HUDEP-2 (cell line): ENCODE measurements at regions not wholly inside any gene's neighbourhood (a gene's known extent, or its start where the extent isn't known, plus 50 kb on each side); places are given as distances from the start of the nearest gene placed in this dataset.
"Not testable (repeated sequence)": the region's sequence is repeated elsewhere in the genome, so short reads cannot be mapped to it uniquely, and the experiment has no call there.

Experiments
- DNase-seq, 76 experiments: peaks; one replicate each; lab custom pipeline; 2025; ENCODE audit not compliant: unreplicated experiment in 76 of 76; lab: John Stamatoyannopoulos, UW

GRCh38 chr3:176275538-176275937 is 921.7 kb downstream of the TBL1XR1 start:
- no peak for DNase-seq

- no peak for DNase-seq
Observed at GRCh38 chr3:176275113-176275512, 922.2 kb downstream of the TBL1XR1 start.

- peak in 3 of 76 experiments; percentile 2 to 36 (median 3) for DNase-seq
Observed at GRCh38 chr3:176274161-176274560, 923.1 kb downstream of the TBL1XR1 start.

- no peak for DNase-seq
Observed at GRCh38 chr3:176262071-176262470, 935.2 kb downstream of the TBL1XR1 start.

GRCh38 chr3:176247191-176247590 is 950.1 kb downstream of the TBL1XR1 start:
- DNase-seq, result no peak

GRCh38 chr3:176219970-176220369 is 977.3 kb downstream of the TBL1XR1 start:
- no peak for DNase-seq

- DNase-seq, result no peak
Observed at GRCh38 chr3:176214758-176215157, 982.5 kb downstream of the TBL1XR1 start.

GRCh38 chr3:176213314-176213713 is 984.0 kb downstream of the TBL1XR1 start:
- not testable (repeated sequence) for DNase-seq

GRCh38 chr3:176208915-176209314 is 988.4 kb downstream of the TBL1XR1 start:
- no peak for DNase-seq

- no peak for DNase-seq
Observed at GRCh38 chr3:176208283-176208682, 989.0 kb downstream of the TBL1XR1 start.

- no peak for DNase-seq
Observed at GRCh38 chr3:176206809-176207208, 990.5 kb downstream of the TBL1XR1 start.

GRCh38 chr3:176202652-176203051 is 994.6 kb downstream of the TBL1XR1 start:
- DNase-seq, result no peak

GRCh38 chr3:176193032-176193730 is 1004.1 kb downstream of the TBL1XR1 start:
- no peak for DNase-seq

- no peak for DNase-seq
Observed at GRCh38 chr3:176190755-176191154, 1006.5 kb downstream of the TBL1XR1 start.

- no peak for DNase-seq
Observed at GRCh38 chr3:176183181-176183580, 1014.1 kb downstream of the TBL1XR1 start.

GRCh38 chr3:176174060-176174459 is 1023.2 kb downstream of the TBL1XR1 start:
- no peak for DNase-seq

GRCh38 chr3:176172492-176172891 is 1024.8 kb downstream of the TBL1XR1 start:
- DNase-seq, result no peak

- no peak for DNase-seq
Observed at GRCh38 chr3:176167272-176167671, 1030.0 kb downstream of the TBL1XR1 start.

GRCh38 chr3:176160997-176161396 is 1036.3 kb downstream of the TBL1XR1 start:
- DNase-seq, result no peak

GRCh38 chr3:176159796-176160195 is 1037.5 kb downstream of the TBL1XR1 start:
- DNase-seq, result no peak

GRCh38 chr3:176155012-176155411 is 1042.3 kb downstream of the TBL1XR1 start:
- DNase-seq, result no peak

- no peak for DNase-seq
Observed at GRCh38 chr3:176149567-176149966, 1047.7 kb downstream of the TBL1XR1 start.

GRCh38 chr3:176147251-176147650 is 1050.0 kb downstream of the TBL1XR1 start:
- no peak for DNase-seq
